Inflammatory macrophage treated with lipopolysaccharide for 4 hours (primary cell): ENCODE measurements at regions not wholly inside any gene's neighbourhood (a gene's known extent, or its start where the extent isn't known, plus 50 kb on each side); places are given as distances from the start of the nearest gene placed in this dataset.
"Not testable (repeated sequence)": the region's sequence is repeated elsewhere in the genome, so short reads cannot be mapped to it uniquely, and the experiment has no call there.

Source experiments
- DNase-seq: peaks from one replicate; pipeline ENCODE4 v3.0.0-alpha.2; 2020

DNA sequence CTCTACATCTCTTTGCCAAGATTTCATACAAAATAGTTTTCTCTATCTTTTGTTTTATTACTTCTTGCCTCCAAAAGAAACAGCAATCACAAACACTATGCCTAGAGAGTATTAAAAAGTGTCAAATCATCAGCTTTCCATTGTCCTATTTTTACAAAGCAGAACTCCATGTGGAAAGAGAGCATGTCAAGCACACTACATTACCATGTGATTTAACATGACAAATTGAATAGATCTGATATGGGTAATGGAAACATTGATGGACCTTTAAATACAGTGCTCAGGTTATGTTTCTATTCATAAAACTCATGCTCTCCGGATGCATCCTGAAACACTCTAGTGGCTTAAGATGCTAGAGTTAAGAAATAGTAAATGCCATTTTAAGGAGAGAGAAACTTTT, 791.4 kb upstream of the CTNND2 start:
- DNase-seq, result no peak

DNA sequence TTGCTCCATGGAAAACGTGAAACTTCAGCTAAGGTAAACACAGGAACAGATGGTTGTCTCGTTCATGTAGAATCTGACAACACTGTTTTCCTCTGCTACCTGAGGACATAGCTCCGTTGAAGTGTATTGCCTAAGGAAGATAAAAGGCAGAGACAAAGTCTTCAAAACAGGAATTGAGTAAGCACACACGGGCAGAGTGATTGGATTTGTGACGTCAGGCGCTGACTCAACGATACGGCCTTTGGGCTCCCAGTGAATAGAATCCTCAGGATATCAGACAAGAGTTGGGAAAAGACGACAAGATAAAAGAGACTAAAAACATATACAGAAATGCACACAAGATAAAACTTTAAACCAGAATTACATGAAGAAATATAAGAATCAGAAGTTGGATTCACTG, 787.1 kb upstream of the CTNND2 start:
- no peak for DNase-seq

DNA sequence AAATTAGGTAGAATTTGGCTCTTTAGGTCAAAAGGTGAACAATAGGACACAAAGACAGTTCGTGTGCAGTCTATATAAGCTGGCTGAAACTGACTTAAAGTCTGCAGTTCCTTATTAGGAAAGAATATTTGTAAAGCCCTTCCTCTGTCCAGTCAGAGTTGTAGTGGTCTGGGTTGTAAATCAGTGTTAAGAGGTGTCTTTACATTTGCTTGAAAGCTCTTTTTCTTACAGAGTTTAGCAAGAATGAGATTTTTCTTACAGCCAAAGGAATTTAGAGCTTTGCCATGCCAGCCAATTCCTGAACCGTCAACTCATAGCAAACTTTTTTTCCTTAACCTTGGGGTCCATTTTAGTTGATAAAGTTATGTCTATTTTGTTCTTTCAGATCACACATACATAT, 786.1 kb upstream of the CTNND2 start:
- DNase-seq, result no peak

DNA sequence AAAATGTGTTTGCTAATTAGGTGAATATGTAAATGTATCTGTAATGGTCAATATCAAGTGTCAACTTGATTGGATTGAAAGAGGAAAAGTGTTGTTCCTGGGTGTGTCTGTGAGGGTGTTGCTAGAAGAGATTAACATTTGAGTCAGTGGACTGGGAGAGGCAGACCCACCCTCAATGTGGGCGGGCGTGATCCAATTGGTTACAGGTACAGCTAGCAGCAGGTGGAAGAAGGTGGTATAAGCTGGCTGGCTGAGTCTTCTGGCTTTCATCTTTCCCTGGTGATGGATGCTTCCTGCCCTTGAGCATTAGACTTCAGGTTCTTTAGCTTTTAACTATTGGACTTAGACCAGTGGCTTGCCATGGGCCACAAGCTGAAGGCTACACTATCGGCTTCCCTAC, 779.0 kb upstream of the CTNND2 start:
- DNase-seq, result no peak

DNA sequence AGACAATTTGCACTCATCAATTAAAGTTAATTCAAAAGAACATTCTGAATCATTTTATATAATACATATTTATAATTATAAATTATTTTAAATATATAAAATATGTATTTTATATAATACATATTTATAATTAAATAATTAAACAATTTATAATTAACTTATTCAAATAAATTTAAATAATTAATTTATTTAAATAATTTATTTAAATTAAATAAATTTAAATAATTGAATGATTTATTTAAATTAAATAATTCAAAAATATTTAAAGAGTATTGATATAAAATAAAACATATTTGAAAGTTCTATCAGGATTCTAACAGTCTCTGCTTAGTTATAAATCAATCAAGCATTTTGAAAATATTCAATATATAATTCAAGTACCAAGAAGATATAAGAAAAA, 775.5 kb upstream of the CTNND2 start:
- DNase-seq, result no peak

DNA sequence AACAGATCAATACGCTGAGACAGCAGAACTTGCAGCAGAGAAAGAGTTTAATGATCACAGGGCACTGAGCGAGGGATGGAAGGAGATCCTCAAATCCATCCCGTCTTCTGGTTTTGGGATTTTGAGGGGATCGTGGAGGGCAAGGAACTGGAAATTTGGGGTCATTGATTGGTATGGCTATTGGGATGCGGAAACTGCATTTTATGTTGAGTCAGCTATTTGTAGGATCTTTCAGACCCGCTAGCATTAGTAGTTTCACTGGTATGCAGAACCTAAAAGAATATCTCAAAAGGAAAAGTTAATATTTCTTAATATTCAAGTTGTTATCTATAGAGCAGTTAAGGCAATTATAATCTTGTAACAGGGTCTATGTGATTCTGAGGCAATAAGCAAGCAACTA, 771.7 kb upstream of the CTNND2 start:
- DNase-seq, result no peak

DNA sequence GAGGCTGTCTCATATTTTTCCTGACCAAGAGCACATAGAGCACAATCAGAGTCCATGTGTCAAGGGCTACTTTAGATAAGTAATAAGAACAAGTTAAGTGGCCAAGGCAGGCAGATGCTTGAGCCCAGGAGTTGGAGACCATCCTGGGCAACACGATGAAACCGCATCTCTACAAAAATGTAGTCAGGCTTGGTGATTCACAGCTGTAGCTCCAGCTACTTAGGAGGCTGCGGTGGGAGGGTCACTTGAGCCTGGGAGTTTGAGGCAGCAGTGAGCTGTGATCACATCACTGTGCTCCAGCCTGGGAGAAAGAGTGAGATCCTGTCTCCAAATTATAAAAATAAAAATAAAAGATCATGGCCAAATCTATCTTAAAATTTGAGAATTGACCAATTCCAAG, 767.9 kb upstream of the CTNND2 start:
- no peak for DNase-seq

DNA sequence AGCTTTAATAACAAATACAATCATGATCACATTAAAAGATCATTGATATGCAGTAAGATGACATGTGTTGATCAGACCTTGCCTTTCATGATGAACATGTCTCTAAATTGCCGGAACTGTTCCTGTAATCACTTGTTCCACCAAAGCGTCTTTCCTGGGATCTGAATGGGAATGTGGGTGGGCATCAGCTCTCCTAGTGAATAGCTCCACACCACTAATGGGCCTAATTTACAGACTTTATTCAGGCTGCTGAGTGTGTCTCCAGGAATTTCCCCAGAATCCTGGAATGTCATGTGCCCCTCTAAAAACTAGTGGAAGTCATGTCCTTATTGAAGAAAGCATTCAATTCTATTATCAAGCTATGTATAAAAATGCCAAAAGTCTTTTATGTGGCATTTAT, 765.1 kb upstream of the CTNND2 start:
- DNase-seq, result no peak

- DNase-seq, result no peak
These were observed 764.3 kb upstream of the CTNND2 start for GRCh38 chr5:12668564-12668963.

DNA sequence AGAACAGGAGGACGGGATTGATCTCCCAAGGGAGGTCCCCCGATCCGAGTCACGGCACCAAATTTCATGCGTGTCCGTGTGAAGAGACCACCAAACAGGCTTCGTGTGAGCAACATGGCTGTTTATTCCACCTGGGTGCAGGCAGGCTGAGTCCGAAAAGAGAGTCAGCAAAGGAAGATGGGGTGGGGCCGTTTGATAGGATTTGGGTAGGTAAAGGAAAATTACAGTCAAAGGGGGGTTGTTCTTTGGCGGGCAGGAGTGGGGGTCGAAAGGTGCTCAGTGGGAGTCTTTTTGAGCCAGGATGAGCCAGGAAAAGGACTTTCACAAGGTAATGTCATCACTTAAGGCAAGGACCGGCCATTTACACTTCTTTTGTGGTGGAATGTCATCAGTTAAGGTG, 763.6 kb upstream of the CTNND2 start:
- not testable (repeated sequence) for DNase-seq

DNA sequence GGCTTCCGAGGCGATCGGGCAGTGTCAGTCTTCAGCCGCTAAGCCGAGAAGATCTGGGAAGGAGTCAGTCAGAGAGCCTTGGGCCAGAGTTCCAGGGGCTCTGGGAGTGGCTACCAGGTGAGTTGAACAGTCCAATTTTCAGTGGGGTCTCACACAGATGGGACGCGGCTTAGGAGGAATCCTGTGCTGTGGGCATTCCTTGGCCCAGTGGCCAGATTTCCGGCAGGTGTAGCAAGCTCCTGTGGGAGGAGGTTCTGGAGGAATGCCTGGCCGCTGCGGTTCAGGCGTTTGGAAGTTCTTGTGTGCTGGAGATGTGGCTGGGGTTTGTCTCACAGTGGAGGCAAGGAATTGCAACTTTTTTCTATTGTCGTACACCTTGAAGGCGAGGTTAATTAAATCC, 761.5 kb upstream of the CTNND2 start:
- not testable (repeated sequence) for DNase-seq

- DNase-seq, result no peak
These were observed 758.5 kb upstream of the CTNND2 start for GRCh38 chr5:12662545-12663314.

DNA sequence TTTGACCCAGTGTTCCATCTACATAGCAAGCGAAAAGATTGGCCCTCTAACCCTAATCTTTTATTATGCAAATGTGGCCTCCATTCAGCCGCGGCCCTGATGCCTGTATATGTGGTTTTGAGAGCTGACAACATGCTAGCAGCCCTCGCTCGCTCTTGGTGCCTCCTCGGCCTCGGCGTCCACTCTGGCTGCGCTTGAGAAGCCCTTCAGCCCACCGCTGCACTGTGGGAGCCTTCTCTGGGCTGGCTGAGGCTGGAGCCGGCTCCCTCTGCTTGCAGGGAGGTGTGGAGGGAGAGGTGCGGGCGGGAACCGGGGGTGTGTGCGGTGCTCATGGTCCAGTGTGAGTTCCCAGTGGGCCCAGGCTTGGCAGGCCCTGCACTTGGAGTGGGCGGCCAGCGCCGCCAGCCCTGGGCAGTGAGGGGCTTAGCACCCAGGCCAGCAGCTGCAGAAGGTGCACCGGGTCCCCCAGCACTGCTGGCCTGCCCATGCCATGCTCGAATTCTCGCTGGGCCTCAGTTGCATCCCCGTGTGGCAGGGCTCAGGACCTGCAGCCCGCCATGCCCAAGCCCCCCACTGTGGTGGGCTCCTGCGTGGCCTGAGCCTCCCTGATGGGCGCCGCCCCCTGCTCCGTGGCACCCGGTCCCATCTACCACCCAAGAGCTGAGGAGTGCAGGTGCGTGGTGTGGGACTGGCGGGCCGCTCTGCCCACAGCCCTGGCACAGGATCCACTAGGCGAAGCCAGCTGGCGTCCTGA, 757.5 kb upstream of the CTNND2 start:
- no peak for DNase-seq

DNA sequence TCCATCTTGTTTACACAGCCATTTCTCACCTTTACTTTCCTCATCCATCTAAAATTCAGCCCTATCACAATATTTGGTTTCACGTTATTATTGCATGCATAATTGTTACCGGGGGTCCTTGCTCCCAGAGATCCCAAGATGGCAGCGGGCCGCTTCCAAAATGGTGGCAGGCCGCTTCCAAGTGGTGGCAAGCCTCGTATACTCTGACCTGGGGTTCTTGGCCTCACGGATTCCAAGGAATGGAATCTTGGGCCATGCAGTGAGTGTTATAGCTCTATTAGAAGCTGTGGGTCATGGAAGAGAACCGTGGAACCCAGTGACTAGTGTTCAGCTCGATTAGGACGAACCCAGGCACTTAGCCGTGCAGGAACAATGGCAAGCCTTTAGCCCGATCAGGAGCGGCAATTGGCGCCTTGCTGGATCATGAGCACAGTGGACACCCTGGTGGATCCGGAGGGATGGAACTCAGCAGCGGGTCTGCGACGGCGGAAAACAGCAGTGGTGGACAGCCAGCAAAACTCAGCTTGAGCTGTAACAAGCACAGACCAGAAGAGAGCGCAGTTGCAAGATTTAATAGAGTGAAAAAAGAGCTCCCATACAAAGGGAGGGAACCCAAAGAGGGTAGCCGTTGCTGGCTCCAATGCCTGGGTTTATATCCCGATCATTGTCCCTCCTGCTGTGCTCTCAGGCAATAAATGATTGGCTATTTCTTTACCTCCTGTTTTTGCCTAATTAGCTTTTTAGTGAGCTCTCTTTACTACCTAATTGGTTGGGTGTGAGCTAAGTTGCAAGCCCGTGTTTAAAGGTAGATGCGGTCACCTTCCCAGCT, 756.2 kb upstream of the CTNND2 start:
- DNase-seq, result not testable (repeated sequence)

GRCh38 chr5:12659686-12660085, 755.4 kb upstream of the CTNND2 start:
- DNase-seq, result no peak

DNA sequence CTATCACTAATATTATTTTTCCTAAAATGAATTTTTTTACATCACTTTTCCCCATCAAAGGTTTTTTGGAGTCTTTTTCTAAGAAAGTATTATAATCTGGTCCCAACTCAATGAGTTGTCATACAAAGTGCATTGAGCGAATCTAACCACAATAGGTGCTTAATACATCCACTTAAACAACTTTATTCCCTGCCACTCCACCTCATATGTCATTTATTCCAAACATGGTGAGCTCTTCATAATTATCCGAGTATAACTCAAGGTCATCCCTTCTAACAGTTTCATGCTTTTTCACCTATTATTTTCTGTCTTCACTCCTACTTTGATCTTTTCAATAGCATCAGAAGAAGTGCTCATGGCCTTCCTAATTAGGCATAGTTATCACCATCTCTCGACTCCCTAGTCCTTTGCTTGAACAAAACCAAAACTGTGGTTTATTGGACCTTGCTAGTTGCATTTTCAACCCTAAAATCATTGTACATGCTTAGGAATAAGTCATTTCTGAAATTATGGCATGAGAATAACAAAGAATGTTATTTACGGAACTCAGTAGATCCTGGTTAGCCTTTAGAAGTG, 754.7 kb upstream of the CTNND2 start:
- no peak for DNase-seq

GRCh38 chr5:12657914-12658474, 753.7 kb upstream of the CTNND2 start:
- not testable (repeated sequence) for DNase-seq

DNA sequence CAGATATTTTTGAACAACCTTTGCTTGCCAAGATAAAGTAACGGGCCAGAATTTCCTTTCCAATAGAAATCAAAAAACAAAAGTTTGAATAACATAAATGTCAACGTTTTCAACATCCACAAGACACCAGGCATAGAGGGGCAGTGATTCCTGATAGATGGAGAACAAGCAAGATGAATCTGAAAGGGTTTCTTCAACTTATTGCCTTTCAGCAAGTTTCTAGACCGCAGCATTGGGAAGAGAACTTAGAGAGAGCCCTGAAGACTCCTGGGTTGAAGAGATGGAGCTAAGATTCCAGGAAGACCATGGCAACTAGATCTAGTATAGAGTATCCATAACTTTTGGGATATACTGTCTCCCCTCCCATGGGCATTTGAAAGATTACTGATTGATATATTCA, 751.4 kb upstream of the CTNND2 start:
- no peak for DNase-seq

DNA sequence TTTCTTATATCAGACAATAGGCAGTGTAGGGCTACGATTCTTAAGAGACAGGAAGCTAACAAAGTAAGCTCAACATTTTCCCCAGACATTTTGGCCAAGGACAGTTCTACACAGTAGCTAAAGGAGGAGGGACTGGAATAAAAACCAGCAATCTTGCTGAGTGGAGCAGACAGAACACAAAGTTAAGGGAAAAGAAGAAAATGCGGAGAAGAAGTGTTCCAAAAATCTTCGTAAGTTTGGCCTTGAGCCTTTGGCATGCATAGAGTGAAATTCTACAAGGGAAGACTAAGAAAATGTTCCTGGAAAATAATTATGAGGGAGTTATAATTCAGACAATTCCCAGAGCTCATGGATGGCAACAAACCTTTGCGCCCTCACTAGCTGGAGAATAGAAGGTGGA, 748.0 kb upstream of the CTNND2 start:
- no peak for DNase-seq

- DNase-seq, result no peak
These were observed 744.3 kb upstream of the CTNND2 start for GRCh38 chr5:12648558-12648957.

GRCh38 chr5:12647613-12648012, 743.4 kb upstream of the CTNND2 start:
- no peak for DNase-seq

DNA sequence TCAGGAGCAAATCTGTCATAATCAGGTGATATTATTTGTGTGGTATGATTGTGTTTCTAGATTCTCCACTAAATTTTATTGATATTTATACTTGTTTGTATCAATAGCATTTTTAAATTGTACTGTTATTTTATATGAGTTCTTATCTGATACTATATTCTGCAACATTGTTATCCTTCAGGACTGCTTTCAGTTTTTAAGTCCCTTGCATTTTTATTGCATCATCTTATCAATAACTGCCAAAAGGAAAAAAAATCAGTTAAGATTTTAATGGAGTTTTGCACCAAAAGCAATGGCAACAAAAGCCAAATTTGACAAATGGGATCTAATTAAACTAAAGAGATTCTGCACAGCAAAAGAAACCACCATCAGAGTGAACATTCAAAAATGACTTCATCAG, 741.3 kb upstream of the CTNND2 start:
- DNase-seq, result no peak

DNA sequence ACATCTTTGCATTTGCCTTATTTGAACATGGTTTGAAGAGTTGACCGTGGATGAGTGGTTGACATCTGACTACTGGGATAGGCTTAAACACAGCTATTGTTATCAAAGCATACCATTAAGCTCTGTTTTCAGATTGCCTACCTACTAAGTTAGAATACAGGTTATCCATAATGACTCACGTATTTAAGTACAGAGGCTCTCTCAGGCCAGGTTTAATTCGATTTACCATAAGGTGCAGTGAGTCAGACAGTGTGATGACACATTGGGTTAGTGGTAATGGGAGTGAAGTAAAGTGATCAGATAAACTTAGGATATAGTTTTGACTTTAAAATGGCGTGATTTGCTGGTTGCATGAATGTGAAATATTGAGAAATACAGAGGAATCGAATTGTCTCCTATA, 732.0 kb upstream of the CTNND2 start:
- no peak for DNase-seq
